Panc1 (cell line): ENCODE measurements at regions not wholly inside any gene's neighbourhood (a gene's known extent, or its start where the extent isn't known, plus 50 kb on each side); places are given as distances from the start of the nearest gene placed in this dataset.

Experiments
- ATAC-seq: fragments of 200-7000 bp; cut with Tn5 transposase; 2 replicates; pipeline ENCODE4 v1.9.1; 2020; ENCODE audit warnings: mild to moderate bottlenecking, moderate library complexity
- BruUV-seq: library from RNA; stranded (reverse); fragments of 400-500 nt; replicated peaks from 2 replicates; lab custom pipeline; 2021; lab: Mats Ljungman, UMichigan
- CTCF ChIA-PET: fragments of 300-600 bp; sonication (Branson Sonifier 250); formaldehyde crosslinking; loops from one replicate; lab custom pipeline; 2022; ENCODE audit warnings: antibody characterized with exemption; lab: Charles Lee
- POLR2A ChIA-PET: fragments of 300-600 bp; sonication (Branson Sonifier 250); formaldehyde crosslinking; loops from one replicate; lab custom pipeline; 2022; ENCODE audit warnings: antibody characterized with exemption; lab: Charles Lee
- DNase-seq: peaks from one replicate; pipeline ENCODE4 v3.0.0-alpha.2; 2010; ENCODE audit warnings: low read depth, low spot score
- H3K27ac ChIP-seq: 2 replicates; pipeline ENCODE4 v1.5.1; 2011; ENCODE audit warnings: mild to moderate bottlenecking, low read length, inconsistent platforms
- H3K27me3 ChIP-seq: fragments of 200-500 bp; sonication (Bioruptor generic); 2 replicates; pipeline ENCODE4 v1.6.0; 2014; ENCODE audit warnings: low read length, inconsistent platforms; ENCODE audit not compliant: control insufficient read depth, insufficient read depth
- H3K36me3 ChIP-seq: fragments of 200-500 bp; sonication (Bioruptor generic); 2 replicates; pipeline ENCODE4 v1.5.1; 2014; ENCODE audit warnings: inconsistent platforms, mild to moderate bottlenecking, low read length, moderate library complexity; ENCODE audit not compliant: control insufficient read depth, insufficient read depth
- H3K4me1 ChIP-seq: 2 replicates; pipeline ENCODE4 v1.5.1; 2011; ENCODE audit warnings: inconsistent platforms, mild to moderate bottlenecking, low read length, moderate library complexity; ENCODE audit not compliant: control insufficient read depth, insufficient read depth
- H3K4me3 ChIP-seq, 2 experiments: 2 replicates each; pipeline ENCODE4 v1.5.1; 2011 to 2012; ENCODE audit warnings: low read depth in 2 of 2, low read length in 2 of 2, mild to moderate bottlenecking in 2 of 2, inconsistent platforms in 1 of 2, moderate library complexity in 1 of 2
- H3K9me3 ChIP-seq: fragments of 200-500 bp; sonication (Bioruptor generic); 2 replicates; pipeline ENCODE4 v1.5.1; 2014; ENCODE audit warnings: low read depth, mild to moderate bottlenecking, inconsistent platforms, low read length, moderate library complexity; ENCODE audit not compliant: control insufficient read depth, insufficient read depth
- POLR2AphosphoS5 ChIP-seq: IDR thresholded peaks from 2 replicates; pipeline ENCODE4 v1.6.1; 2012; ENCODE audit warnings: mild to moderate bottlenecking, low read depth, low read length, moderate library complexity
- SIN3A ChIP-seq: IDR thresholded peaks from 2 replicates; pipeline ENCODE4 v1.6.1; 2012; ENCODE audit warnings: low read depth, mild to moderate bottlenecking, low read length, moderate library complexity, borderline replicate concordance; ENCODE audit not compliant: insufficient read depth
- TCF7L2 ChIP-seq: IDR thresholded peaks from 2 replicates; pipeline ENCODE4 v1.6.1; 2011; ENCODE audit warnings: mild to moderate bottlenecking, low read depth, low read length, inconsistent platforms
- in situ Hi-C: cut with HindIII; loops from 2 replicates; pipeline ENCODE4 v1.10.0; 2016; ENCODE audit warnings: low sequenced_read_pairs, low pct_unique_long_range_greater_than_20kb
- intact Hi-C: fragments of 100-400 bp; cut with micrococcal nuclease; formaldehyde crosslinking; loops from one replicate; pipeline ENCODE4 v1.10.0; 2022; ENCODE audit not compliant: unreplicated experiment
- TF ChIP-seq, protein P1 (sequence below), 2 experiments: IDR thresholded peaks; 2 replicates each; pipeline ENCODE4 v1.6.1; 2011 to 2012; ENCODE audit warnings: low read depth in 2 of 2, control low read depth in 1 of 2, low read length in 1 of 2, mild to moderate bottlenecking in 1 of 2, moderate library complexity in 1 of 2; ENCODE audit not compliant: insufficient read depth in 1 of 2
- TF ChIP-seq, protein P2 (sequence below): fragments of 450-650 bp; IDR thresholded peaks from 2 replicates; pipeline ENCODE4 v1.5.1; 2017; ENCODE audit warnings: mild to moderate bottlenecking

GRCh38 chr1:78279051-78279450 is 211.7 kb upstream of the PTGFR start:
- CTCF ChIA-PET = no interaction called here
- DNase-seq = no peak
- ATAC-seq = no peak
- Histone ChIP-seq H3K4me1 (no peaks in the 10 kb centered on the region), H3K27ac (no peak overlapping the region), H3K9me3 (no peaks in the 10 kb centered on the region), H3K4me3 (no peak overlapping the region), H3K27me3 (no peaks in the 10 kb centered on the region), H3K36me3 (no peaks in the 10 kb centered on the region)
- in situ Hi-C loops = no loop called here
- BruUV-seq = no TSS peak
- POLR2A ChIA-PET = no interaction called here
- intact Hi-C loops = no loop called here
- TF ChIP-seq, protein P1, sequence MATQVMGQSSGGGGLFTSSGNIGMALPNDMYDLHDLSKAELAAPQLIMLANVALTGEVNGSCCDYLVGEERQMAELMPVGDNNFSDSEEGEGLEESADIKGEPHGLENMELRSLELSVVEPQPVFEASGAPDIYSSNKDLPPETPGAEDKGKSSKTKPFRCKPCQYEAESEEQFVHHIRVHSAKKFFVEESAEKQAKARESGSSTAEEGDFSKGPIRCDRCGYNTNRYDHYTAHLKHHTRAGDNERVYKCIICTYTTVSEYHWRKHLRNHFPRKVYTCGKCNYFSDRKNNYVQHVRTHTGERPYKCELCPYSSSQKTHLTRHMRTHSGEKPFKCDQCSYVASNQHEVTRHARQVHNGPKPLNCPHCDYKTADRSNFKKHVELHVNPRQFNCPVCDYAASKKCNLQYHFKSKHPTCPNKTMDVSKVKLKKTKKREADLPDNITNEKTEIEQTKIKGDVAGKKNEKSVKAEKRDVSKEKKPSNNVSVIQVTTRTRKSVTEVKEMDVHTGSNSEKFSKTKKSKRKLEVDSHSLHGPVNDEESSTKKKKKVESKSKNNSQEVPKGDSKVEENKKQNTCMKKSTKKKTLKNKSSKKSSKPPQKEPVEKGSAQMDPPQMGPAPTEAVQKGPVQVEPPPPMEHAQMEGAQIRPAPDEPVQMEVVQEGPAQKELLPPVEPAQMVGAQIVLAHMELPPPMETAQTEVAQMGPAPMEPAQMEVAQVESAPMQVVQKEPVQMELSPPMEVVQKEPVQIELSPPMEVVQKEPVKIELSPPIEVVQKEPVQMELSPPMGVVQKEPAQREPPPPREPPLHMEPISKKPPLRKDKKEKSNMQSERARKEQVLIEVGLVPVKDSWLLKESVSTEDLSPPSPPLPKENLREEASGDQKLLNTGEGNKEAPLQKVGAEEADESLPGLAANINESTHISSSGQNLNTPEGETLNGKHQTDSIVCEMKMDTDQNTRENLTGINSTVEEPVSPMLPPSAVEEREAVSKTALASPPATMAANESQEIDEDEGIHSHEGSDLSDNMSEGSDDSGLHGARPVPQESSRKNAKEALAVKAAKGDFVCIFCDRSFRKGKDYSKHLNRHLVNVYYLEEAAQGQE (IDR thresholded peaks at IDR 0.05; ENCODE audit: insufficient read depth in 1 of 2, low read depth in 2 of 2, low read length in 1 of 2) = no peak
- TF ChIP-seq SIN3A (no peak), TCF7L2 (no peak), POLR2AphosphoS5 (no peak)
- TF ChIP-seq, protein P2, sequence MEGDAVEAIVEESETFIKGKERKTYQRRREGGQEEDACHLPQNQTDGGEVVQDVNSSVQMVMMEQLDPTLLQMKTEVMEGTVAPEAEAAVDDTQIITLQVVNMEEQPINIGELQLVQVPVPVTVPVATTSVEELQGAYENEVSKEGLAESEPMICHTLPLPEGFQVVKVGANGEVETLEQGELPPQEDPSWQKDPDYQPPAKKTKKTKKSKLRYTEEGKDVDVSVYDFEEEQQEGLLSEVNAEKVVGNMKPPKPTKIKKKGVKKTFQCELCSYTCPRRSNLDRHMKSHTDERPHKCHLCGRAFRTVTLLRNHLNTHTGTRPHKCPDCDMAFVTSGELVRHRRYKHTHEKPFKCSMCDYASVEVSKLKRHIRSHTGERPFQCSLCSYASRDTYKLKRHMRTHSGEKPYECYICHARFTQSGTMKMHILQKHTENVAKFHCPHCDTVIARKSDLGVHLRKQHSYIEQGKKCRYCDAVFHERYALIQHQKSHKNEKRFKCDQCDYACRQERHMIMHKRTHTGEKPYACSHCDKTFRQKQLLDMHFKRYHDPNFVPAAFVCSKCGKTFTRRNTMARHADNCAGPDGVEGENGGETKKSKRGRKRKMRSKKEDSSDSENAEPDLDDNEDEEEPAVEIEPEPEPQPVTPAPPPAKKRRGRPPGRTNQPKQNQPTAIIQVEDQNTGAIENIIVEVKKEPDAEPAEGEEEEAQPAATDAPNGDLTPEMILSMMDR = no peak

DNA sequence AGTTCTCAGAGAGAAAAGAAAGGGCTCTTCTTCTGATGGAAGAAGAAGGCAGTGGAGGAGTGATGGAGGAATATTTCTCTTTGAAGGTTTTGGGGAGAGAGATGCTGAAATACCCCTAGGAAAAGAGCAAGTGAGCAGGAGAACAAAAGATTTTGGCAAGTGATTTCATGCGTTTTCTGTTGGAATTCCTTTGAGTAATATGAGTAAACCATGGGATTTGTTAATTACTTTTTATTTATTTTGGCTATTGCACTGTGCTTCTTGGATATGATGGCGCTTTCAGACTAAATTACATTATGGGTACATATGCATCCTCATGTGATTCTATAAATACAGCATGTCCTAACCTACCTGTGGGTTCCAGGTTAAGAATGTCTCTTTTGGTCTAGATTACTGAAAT is 210.1 kb upstream of the PTGFR start:
- in situ Hi-C loops = no loop called here
- intact Hi-C loops = no loop called here
- Histone ChIP-seq H3K9me3 (no peaks in the 10 kb centered on the region), H3K36me3 (no peaks in the 10 kb centered on the region), H3K4me3 (no peak overlapping the region), H3K4me1 (no peaks in the 10 kb centered on the region), H3K27ac (no peak overlapping the region), H3K27me3 (no peaks in the 10 kb centered on the region)
- ChIA-PET CTCF (no interaction called here), POLR2A (no interaction called here)
- ATAC-seq = no peak
- BruUV-seq = no TSS peak
- no peak for DNase-seq
- TF ChIP-seq, protein P2 = no peak
- no peak for TF ChIP-seq POLR2AphosphoS5
- TF ChIP-seq, protein P1 (IDR thresholded peaks at IDR 0.05; ENCODE audit: insufficient read depth in 1 of 2, low read depth in 2 of 2, low read length in 1 of 2) = no peak
- no peak for TF ChIP-seq SIN3A
- no peak for TF ChIP-seq TCF7L2
